Type B pancreatic cell (in vitro differentiated cells): ENCODE measurements at regions not wholly inside any gene's neighbourhood (a gene's known extent, or its start where the extent isn't known, plus 50 kb on each side); places are given as distances from the start of the nearest gene placed in this dataset.

Source experiments
- DNase-seq: peaks from one replicate; pipeline ENCODE4 v3.0.0; 2021; ENCODE audit warnings: mixed read lengths; ENCODE audit not compliant: unreplicated experiment; ENCODE audit errors: extremely low spot score
- H3K27ac Mint-ChIP-seq: 2 replicates; pipeline ENCODE4 v1.8.0; 2021; ENCODE audit warnings: mild to moderate bottlenecking, mixed read lengths
- H3K27me3 Mint-ChIP-seq: 2 replicates; pipeline ENCODE4 v1.8.0; 2021; ENCODE audit warnings: mixed read lengths
- H3K36me3 Mint-ChIP-seq: 2 replicates; pipeline ENCODE4 v1.8.0; 2021; ENCODE audit warnings: mixed read lengths
- H3K4me1 Mint-ChIP-seq: one replicate; pipeline ENCODE4 v1.8.0; 2021; ENCODE audit warnings: mixed read lengths; ENCODE audit not compliant: unreplicated experiment
- H3K4me3 Mint-ChIP-seq: 2 replicates; pipeline ENCODE4 v1.8.0; 2021; ENCODE audit warnings: mild to moderate bottlenecking, mixed read lengths
- H3K9me3 Mint-ChIP-seq: 2 replicates; pipeline ENCODE4 v1.8.0; 2021; ENCODE audit warnings: mixed read lengths
- TF ChIP-seq, protein P1 (sequence below): fragments of 200-600 bp; sonication (generic); conservative IDR thresholded peaks from 2 replicates; pipeline ENCODE4 v1.5.0; 2021; ENCODE audit warnings: antibody characterized with exemption, mild to moderate bottlenecking

DNA sequence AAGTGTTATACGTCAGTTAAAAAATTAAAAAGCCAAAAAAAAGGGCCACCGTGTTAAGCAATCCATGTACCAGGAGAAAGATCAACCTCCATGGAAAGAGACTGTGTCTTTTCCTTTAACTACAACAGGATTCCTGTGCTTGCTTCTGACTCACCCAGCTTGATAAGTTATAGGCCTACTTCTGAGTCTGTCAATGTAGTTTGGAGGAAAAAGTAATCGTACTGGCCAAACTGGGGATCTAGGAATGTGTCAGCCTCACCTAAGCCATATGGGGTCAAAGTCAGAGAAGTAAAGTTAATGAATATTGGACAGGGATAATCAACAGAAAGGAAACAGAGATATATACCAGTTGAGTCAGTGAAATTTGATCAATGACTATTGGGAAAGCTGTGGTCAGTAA is 470.8 kb upstream of the SLIT2 start:
- no peaks in the 10 kb centered on the region for H3K27me3 Mint-ChIP-seq

DNA sequence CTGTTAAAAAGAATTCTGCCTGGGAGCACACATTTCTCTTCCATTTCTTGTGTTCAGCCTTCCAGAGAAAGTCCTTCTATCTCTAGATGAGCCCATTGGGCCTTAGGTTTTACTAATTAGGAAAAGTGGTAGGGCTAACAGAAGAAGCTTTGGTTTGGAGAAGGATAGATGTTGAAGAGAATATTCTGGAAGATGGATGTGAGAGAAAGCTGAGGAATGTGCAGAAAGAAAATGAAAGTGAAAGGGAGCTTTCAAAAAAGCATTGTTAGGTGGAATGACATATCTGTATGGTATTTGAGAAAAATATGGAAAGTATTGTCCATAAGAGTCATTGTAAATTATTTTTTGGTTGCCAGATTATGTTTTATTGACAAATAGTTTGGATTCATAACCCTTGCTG is 474.8 kb upstream of the SLIT2 start:
- TF ChIP-seq, protein P1, sequence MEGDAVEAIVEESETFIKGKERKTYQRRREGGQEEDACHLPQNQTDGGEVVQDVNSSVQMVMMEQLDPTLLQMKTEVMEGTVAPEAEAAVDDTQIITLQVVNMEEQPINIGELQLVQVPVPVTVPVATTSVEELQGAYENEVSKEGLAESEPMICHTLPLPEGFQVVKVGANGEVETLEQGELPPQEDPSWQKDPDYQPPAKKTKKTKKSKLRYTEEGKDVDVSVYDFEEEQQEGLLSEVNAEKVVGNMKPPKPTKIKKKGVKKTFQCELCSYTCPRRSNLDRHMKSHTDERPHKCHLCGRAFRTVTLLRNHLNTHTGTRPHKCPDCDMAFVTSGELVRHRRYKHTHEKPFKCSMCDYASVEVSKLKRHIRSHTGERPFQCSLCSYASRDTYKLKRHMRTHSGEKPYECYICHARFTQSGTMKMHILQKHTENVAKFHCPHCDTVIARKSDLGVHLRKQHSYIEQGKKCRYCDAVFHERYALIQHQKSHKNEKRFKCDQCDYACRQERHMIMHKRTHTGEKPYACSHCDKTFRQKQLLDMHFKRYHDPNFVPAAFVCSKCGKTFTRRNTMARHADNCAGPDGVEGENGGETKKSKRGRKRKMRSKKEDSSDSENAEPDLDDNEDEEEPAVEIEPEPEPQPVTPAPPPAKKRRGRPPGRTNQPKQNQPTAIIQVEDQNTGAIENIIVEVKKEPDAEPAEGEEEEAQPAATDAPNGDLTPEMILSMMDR, result no peak
- Mint-ChIP-seq H3K27me3 (no peaks in the 10 kb centered on the region), H3K36me3 (no peaks in the 10 kb centered on the region), H3K27ac (no peak overlapping the region), H3K9me3 (peaks cover 5% of the 10 kb centered on the region), H3K4me3 (no peak overlapping the region), H3K4me1 (peaks cover 7% of the 10 kb centered on the region)
- no peak for DNase-seq

More for the DNA sequence above, 470.8 kb upstream of the SLIT2 start:
- Mint-ChIP-seq H3K4me3 (no peak overlapping the region), H3K9me3 (peaks cover 13% of the 10 kb centered on the region), H3K4me1 (peaks cover 6% of the 10 kb centered on the region), H3K27ac (no peak overlapping the region), H3K36me3 (no peaks in the 10 kb centered on the region)
- TF ChIP-seq, protein P1, result no peak
- DNase-seq, result no peak

DNA sequence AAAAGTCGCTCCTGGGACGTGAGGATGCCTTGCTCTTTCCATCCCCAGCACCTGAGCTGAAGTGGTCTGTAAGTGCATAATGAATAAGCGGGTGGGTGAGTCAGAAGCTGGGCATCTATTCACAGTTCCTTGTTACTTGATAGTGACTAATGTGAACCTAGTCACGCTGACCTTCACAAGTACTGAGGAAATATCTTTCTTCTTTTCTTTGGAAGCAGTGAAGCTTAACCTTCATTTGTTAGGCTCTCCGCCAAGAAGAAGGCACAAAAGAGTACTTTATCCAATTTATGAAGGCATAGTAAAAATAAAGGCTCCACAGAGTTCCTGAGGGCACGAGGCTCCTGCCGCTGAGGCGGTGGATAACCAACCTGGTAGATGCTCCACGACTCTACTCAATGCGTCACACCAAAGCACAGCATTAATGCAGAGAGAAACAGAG is 475.7 kb upstream of the SLIT2 start:
- H3K4me3 Mint-ChIP-seq, result no peak overlapping the region
- peaks cover 7% of the 10 kb centered on the region for H3K4me1 Mint-ChIP-seq
- DNase-seq, result no peak
- H3K36me3 Mint-ChIP-seq, result no peaks in the 10 kb centered on the region
- TF ChIP-seq, protein P1, result no peak
- H3K27me3 Mint-ChIP-seq, result no peaks in the 10 kb centered on the region
- H3K9me3 Mint-ChIP-seq, result peaks cover 2% of the 10 kb centered on the region
- peak overlapping the region; percentile 8 for H3K27ac Mint-ChIP-seq

DNA sequence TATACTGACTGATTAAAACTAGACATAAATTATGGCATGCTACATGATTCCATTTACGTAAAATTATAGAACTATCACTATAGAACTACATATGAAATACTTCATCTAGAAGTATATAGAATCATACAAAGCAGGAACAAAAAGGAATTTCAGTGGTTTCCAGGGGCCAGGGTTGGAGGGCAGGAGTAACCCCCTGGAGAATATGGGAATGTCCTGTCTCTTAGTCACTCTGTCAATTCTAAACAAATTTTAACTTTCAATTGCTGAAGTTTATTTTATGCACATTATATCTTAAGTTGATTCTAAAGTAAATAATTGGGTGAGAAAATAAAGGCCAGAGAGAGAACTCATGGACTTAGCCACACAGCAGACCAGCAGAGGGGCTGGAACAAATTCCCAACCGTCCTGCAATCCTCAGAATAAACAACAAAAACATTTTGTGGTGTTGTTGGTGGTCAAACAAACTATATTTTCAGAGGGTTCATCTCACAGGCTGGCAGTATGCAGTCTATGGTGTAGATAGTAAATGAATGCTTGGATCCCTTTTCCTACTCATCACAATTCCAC is 476.9 kb upstream of the SLIT2 start:
- Mint-ChIP-seq H3K4me3 (no peak overlapping the region), H3K27ac (no peak overlapping the region), H3K9me3 (no peaks in the 10 kb centered on the region), H3K36me3 (no peaks in the 10 kb centered on the region), H3K27me3 (no peaks in the 10 kb centered on the region), H3K4me1 (peaks cover 7% of the 10 kb centered on the region)
- TF ChIP-seq, protein P1, result no peak
- no peak for DNase-seq

DNA sequence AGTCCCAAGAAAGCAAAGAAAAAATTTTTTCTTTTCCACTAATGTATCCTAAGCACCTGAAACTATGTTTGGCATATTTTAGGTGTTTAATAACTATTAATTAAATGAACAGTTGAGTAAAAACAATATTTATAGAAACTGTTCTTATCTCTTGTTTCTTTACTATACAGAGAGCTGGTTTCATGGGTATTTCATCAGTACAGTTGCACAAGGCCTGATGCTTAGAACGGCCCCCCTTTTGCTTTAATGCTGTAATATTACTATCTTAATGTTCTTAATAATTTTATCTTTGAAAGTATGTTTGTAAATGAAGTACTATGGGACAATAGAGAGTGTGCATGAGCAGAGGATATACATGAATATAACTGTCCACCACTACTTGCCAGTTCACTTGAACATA is 479.1 kb upstream of the SLIT2 start:
- no peak for DNase-seq
- Mint-ChIP-seq H3K36me3 (no peaks in the 10 kb centered on the region), H3K4me3 (no peak overlapping the region), H3K27ac (no peak overlapping the region), H3K27me3 (no peaks in the 10 kb centered on the region), H3K9me3 (no peaks in the 10 kb centered on the region), H3K4me1 (peaks cover 7% of the 10 kb centered on the region)
- TF ChIP-seq, protein P1, result no peak

DNA sequence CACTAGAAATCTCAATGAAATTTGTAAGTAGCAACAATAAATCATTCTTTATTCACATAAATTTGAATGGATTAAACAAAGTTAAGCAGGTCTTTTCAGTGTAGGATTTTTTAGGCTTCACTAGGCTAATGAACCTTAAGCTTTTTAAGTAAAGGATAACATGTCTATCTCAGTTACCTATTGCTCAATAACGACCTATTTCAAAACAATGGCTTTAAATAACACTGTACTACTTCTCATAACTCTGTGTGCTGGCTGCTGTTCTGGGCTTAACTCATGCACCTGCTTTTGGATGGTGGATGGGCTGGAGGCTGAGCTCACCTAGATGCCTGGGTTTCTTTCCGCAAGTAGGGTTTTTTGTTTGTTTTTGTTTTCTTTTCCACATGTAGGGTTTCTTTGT is 495.0 kb upstream of the SLIT2 start:
- H3K4me1 Mint-ChIP-seq, result peaks cover 6% of the 10 kb centered on the region
- H3K4me3 Mint-ChIP-seq, result no peak overlapping the region
- H3K27ac Mint-ChIP-seq, result no peak overlapping the region
- no peaks in the 10 kb centered on the region for H3K27me3 Mint-ChIP-seq
- no peak for DNase-seq
- no peaks in the 10 kb centered on the region for H3K36me3 Mint-ChIP-seq
- TF ChIP-seq, protein P1, result no peak
- no peaks in the 10 kb centered on the region for H3K9me3 Mint-ChIP-seq
